D721Med (cell line): ENCODE measurements at regions not wholly inside any gene's neighbourhood (a gene's known extent, or its start where the extent isn't known, plus 50 kb on each side); places are given as distances from the start of the nearest gene placed in this dataset.

ENCODE experiments used
- DNase-seq: peaks from one replicate; pipeline ENCODE4 v3.0.0; 2011; ENCODE audit warnings: low spot score; ENCODE audit not compliant: insufficient read length
- FAIRE-seq: peaks from 2 replicates; lab custom pipeline; 2011; peaks lifted over from hg19 to GRCh38; lab: Jason Lieb, UNC
- CTCF ChIP-seq: IDR thresholded peaks from 2 replicates; pipeline ENCODE4 v1.5.1; 2012; ENCODE audit warnings: mild to moderate bottlenecking, control low read depth; ENCODE audit not compliant: insufficient read depth; ENCODE audit errors: missing control alignments

- TF ChIP-seq CTCF = no peak
- FAIRE-seq (no peak), DNase-seq (no peak)
These were observed 293.5 kb upstream of the SOX2 start for GRCh38 chr3:181418233-181418632.

DNA sequence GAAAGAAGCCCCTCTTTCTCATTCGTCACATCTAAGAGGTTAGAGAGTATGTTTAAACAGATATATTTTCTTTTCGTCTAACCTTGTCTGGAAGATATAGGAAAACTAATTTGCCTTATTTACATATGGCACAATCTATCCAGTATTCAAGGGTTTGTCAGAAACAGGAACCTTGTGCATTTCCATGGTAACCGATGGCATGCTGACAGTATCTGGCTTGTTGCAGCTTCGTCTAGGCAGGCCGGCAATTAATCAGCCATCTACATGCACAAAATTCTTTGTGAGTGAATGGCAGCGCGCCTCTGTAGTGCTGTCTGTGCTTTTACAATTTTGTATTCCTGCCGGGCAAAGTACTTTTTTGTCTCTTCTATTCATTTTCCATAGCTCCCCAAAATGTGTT is 294.0 kb upstream of the SOX2 start:
- DNase-seq (no peak), FAIRE-seq (no peak)
- TF ChIP-seq CTCF = no peak

DNA sequence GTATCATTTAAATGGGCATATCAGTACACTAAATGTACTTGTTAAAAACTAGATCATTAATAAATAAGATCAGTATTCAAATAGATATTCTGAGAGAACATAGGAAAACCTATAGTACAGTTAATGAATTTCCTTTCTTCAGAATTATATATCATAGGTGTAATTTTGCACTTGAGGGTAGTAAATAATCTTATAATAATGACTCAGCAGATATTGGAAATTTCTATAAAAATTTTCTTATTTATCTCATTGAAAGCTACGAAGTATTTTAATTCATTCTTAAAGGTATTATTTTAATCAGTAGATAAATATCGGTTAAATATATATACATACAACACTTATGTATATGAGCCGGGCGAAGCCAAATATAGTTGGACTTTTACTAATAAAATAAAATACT is 300.9 kb upstream of the SOX2 start:
- no peak for FAIRE-seq

DNA sequence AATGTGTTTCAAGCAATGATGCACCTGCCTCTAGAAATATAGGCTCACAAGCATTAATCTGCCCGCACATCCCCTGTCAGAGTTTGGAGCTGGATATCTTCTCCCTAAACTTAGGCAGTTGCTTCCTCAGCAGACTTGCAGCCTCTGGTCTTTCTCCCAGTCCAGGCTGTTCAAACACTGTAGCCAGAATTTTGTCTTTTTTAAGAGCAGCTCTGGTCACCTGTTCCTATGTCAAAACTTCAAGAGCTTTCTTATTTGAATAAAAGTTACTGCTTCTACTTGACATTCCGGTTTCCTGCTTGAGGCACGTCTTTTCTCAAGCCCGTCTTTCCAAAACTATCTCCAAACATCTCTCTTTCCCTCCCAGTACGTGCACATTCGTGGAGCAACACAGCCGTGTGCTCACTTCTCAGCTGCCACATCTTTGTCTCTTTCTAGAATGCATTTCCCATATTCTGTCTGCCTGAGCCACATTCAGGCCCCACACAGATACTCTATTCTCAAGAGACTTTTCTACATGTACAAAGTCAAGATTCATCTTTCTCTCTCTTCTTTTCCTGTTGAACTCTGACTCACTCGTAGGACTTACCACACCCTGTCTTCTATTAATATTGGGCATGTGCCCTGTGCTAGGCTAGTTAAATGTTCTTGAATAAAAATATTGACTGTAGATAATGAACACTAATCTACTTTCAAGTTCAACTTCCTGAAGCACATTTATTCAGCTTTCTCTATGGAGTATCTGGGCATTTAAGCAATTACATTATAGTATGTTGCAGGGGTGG is 307.7 kb upstream of the SOX2 start:
- no peak for FAIRE-seq
- TF ChIP-seq CTCF = no peak

More for the DNA sequence above, 300.9 kb upstream of the SOX2 start:
- no peak for TF ChIP-seq CTCF
- DNase-seq = no peak

GRCh38 chr3:181402347-181402746 is 309.4 kb upstream of the SOX2 start:
- no peak for DNase-seq
- no peak for TF ChIP-seq CTCF
- no peak for FAIRE-seq

More for the DNA sequence above, 307.7 kb upstream of the SOX2 start:
- DNase-seq = no peak

- no peak for TF ChIP-seq CTCF
- DNase-seq = no peak
- no peak for FAIRE-seq
These were observed 326.8 kb upstream of the SOX2 start for GRCh38 chr3:181384970-181385369.

DNA sequence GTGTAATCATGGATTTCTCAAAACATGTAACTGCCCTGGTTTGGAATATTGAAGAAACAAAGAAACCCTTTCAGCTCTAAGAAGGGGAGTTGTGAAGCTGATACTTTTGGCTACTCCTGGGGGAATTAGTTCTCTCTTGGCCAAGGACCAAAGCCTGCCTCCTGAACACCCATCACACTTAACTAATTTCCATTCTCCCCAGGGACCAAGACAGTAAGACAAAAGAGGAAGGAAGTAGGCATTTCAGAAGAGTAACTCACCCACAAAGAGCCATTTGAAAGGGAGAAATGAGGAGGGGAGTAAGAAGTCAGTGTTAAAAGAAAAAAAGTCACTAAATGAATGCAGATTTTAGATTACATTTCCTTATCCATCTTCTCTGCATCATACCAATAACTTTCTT is 328.0 kb upstream of the SOX2 start:
- no peak for TF ChIP-seq CTCF
- no peak for DNase-seq
- FAIRE-seq = no peak
